GM12878 (cell line): ENCODE measurements at regions not wholly inside any gene's neighbourhood (a gene's known extent, or its start where the extent isn't known, plus 50 kb on each side); places are given as distances from the start of the nearest gene placed in this dataset.

Experiments used
- ATAC-seq: fragments of 200-7000 bp; cut with Tn5 transposase; 3 replicates; pipeline ENCODE4 v1.9.1; 2020; ENCODE audit warnings: mild to moderate bottlenecking, moderate library complexity
- BruUV-seq: library from RNA; stranded (reverse); fragments of 400-500 nt; replicated peaks from 2 replicates; lab custom pipeline; 2021; lab: Mats Ljungman, UMichigan
- CTCF ChIA-PET: fragments of 300-600 bp; sonication (Branson Sonifier 250); formaldehyde crosslinking; extraction: SDS; loops from one replicate; lab custom pipeline; 2021; ENCODE audit warnings: inconsistent platforms; lab: Yijun Ruan, JAX
- POLR2A ChIA-PET: fragments of 350-600 bp; formaldehyde crosslinking; extraction: SDS; loops from one replicate; lab custom pipeline; 2021; ENCODE audit warnings: inconsistent platforms; lab: Charles Lee
- RAD21 ChIA-PET: fragments of 300-600 bp; sonication (Branson Sonifier 250); formaldehyde crosslinking; loops from one replicate; lab custom pipeline; 2023; ENCODE audit warnings: antibody characterized with exemption; ENCODE audit not compliant: unreplicated experiment; lab: Charles Lee
- SMC1A ChIA-PET: fragments of 300-600 bp; sonication (Branson Sonifier 250); formaldehyde crosslinking; loops from one replicate; lab custom pipeline; 2023; ENCODE audit not compliant: unreplicated experiment, uncharacterized antibody; lab: Charles Lee
- DNase-seq: peaks from one replicate; pipeline ENCODE4 v3.0.0-alpha.2; 2011; ENCODE audit warnings: low read depth, low spot score
- FAIRE-seq: peaks from 3 replicates; lab custom pipeline; 2011; peaks lifted over from hg19 to GRCh38; lab: Jason Lieb, UNC
- H2AFZ ChIP-seq: 2 replicates; pipeline ENCODE4 v1.6.0; 2011; ENCODE audit warnings: low read depth, low read length, control low read depth; ENCODE audit not compliant: control insufficient read depth
- H3K27ac ChIP-seq: 2 replicates; pipeline ENCODE4 v1.5.1; 2011; ENCODE audit warnings: control low read depth; ENCODE audit not compliant: control insufficient read depth, insufficient read depth
- H3K27me3 ChIP-seq, 2 experiments: replicated peaks in 1 of 2; 2 replicates each; pipeline versions ENCODE4 v1.6.0 to v1.6.1; 2011; ENCODE audit warnings: low read length in 1 of 2; ENCODE audit not compliant: control insufficient read depth in 2 of 2, insufficient read depth in 2 of 2
- H3K36me3 ChIP-seq, 2 experiments: 2 replicates each; pipeline ENCODE4 v1.5.1; 2011; ENCODE audit warnings: low read length in 1 of 2; ENCODE audit not compliant: control insufficient read depth in 2 of 2, insufficient read depth in 2 of 2
- H3K4me1 ChIP-seq: 2 replicates; pipeline ENCODE4 v1.6.1; 2011; ENCODE audit warnings: mild to moderate bottlenecking, low read length, moderate library complexity, mixed read lengths; ENCODE audit not compliant: control insufficient read depth, insufficient read depth
- H3K4me2 ChIP-seq: 2 replicates; pipeline ENCODE4 v1.6.0; 2011; ENCODE audit warnings: control low read depth; ENCODE audit not compliant: control insufficient read depth, insufficient read depth
- H3K4me3 ChIP-seq: fragments of 200-600 bp; sonication (generic); 2 replicates; pipeline ENCODE4 v1.5.1; 2016
- H3K79me2 ChIP-seq: 2 replicates; pipeline ENCODE4 v1.6.0; 2011; ENCODE audit warnings: low read length; ENCODE audit not compliant: control insufficient read depth, insufficient read depth
- H3K9ac ChIP-seq: 2 replicates; pipeline ENCODE4 v1.8.0; 2011; ENCODE audit warnings: low read length, control low read depth, mixed read lengths; ENCODE audit not compliant: control insufficient read depth, insufficient read depth
- H3K9me3 ChIP-seq: replicated peaks from 3 replicates; pipeline ENCODE4 v1.5.1; 2011; ENCODE audit warnings: mild to moderate bottlenecking, low read length; ENCODE audit not compliant: control insufficient read depth, insufficient read depth
- H4K20me1 ChIP-seq: 2 replicates; pipeline ENCODE4 v1.6.0; 2011; ENCODE audit not compliant: control insufficient read depth, insufficient read depth
- CBFB ChIP-seq: IDR thresholded peaks from 2 replicates; pipeline ENCODE4 v1.6.1; 2016; ENCODE audit warnings: antibody characterized with exemption, low read depth
- E4F1 ChIP-seq: fragments of 450-650 bp; IDR thresholded peaks from 2 replicates; pipeline ENCODE4 v1.6.1; 2018; ENCODE audit warnings: borderline replicate concordance, mild to moderate bottlenecking; ENCODE audit not compliant: partially characterized antibody
- IKZF1 ChIP-seq: fragments of 450-650 bp; conservative IDR thresholded peaks from 2 replicates; pipeline ENCODE4 v1.6.1; 2017; ENCODE audit warnings: antibody characterized with exemption, mild to moderate bottlenecking
- IRF4 ChIP-seq: IDR thresholded peaks from 2 replicates; pipeline ENCODE4 v1.6.1; 2011; ENCODE audit warnings: low read depth, low read length
- KLF5 ChIP-seq: fragments of 450-650 bp; IDR thresholded peaks from 2 replicates; pipeline ENCODE4 v1.6.1; 2014; ENCODE audit warnings: mild to moderate bottlenecking; ENCODE audit not compliant: partially characterized antibody
- PAX5 ChIP-seq: IDR thresholded peaks from 2 replicates; pipeline ENCODE4 v1.6.1; 2011; ENCODE audit warnings: low read depth, low read length, borderline replicate concordance
- REST ChIP-seq: IDR thresholded peaks from 2 replicates; pipeline ENCODE4 v1.6.1; 2012; ENCODE audit warnings: mild to moderate bottlenecking, low read depth, low read length
- RFX5 ChIP-seq: IDR thresholded peaks from 2 replicates; pipeline ENCODE4 v1.6.1; 2011; ENCODE audit warnings: low read depth, low read length, improper control_type of control experiment
- SREBF1 ChIP-seq: IDR thresholded peaks from 2 replicates; pipeline ENCODE4 v1.6.1; 2012; ENCODE audit warnings: mild to moderate bottlenecking, low read length
- STAT1 ChIP-seq: fragments of 450-650 bp; conservative IDR thresholded peaks from 2 replicates; pipeline ENCODE4 v1.6.1; 2014; ENCODE audit warnings: antibody characterized with exemption, mild to moderate bottlenecking
- TCF12 ChIP-seq: IDR thresholded peaks from 2 replicates; pipeline ENCODE4 v1.6.1; 2011; ENCODE audit warnings: low read depth, mild to moderate bottlenecking, low read length
- YY1 ChIP-seq: IDR thresholded peaks from 2 replicates; pipeline ENCODE4 v1.6.1; 2011; ENCODE audit warnings: low read depth, mild to moderate bottlenecking, low read length
- WGBS: methylation state at CpG from one replicate; pipeline ENCODE4 v1.1.6; 2016; ENCODE audit warnings: low lambda C conversion rate; ENCODE audit not compliant: insufficient replicate concordance, insufficient coverage; ENCODE audit errors: missing lambda C conversion rate; 5-methylcytosine and 5-hydroxymethylcytosine counted together
- in situ Hi-C: fragments of 300-500 bp; cut with MboI; formaldehyde crosslinking; loops from 9 replicates; pipeline ENCODE4 v1.14.3; 2018; ENCODE audit warnings: mixed read lengths
- intact Hi-C: fragments of 100-400 bp; cut with micrococcal nuclease; formaldehyde crosslinking; loops from one replicate; pipeline ENCODE4 v1.14.2; 2022; ENCODE audit not compliant: unreplicated experiment
- TF ChIP-seq, protein P1 (sequence below): IDR thresholded peaks from 2 replicates; pipeline ENCODE4 v1.6.1; 2012; ENCODE audit warnings: improper control_type of control experiment, low read depth, low read length; ENCODE audit not compliant: insufficient replicate concordance
- TF ChIP-seq, protein P2 (sequence below): fragments of 450-650 bp; IDR thresholded peaks from 2 replicates; pipeline ENCODE4 v1.6.1; 2017; ENCODE audit warnings: borderline replicate concordance

DNA sequence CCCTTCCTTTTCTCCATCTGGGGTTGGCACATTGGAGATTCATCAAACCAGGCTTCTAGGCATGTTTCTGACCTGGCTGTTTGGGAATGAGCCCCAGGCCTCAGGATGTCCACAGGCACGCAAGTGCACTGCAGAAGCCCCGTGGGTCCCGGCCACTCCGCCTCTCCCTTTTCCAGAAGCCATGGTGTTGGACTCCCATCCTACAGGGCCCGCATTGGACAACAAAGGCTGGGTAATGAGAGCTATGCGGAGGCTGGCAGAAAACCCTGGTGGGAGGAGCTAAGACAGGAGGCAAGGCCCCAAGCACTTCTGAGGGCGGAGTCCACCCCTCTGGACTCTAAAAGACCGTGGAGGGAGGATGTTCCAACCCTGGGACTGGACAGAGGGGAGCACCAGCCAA, 160.6 kb downstream of the OLFM1 start:
- Histone ChIP-seq H3K27me3 (no peaks in the 10 kb centered on the region), H3K36me3 (no peaks in the 10 kb centered on the region), H3K27ac (no peak overlapping the region), H3K9me3 (no peaks in the 10 kb centered on the region), H3K4me1 (no peaks in the 10 kb centered on the region), H3K9ac (no peak overlapping the region), H3K79me2 (no peaks in the 10 kb centered on the region), H3K4me3 (no peak overlapping the region), H4K20me1 (no peaks in the 10 kb centered on the region), H2AFZ (no peak overlapping the region), H3K4me2 (no peak overlapping the region)
- RAD21 ChIA-PET = no interaction called here
- BruUV-seq = no TSS peak
- POLR2A ChIA-PET = no interaction called here
- WGBS = 19% methylated on average over 8 of the region's 8 CpGs
- intact Hi-C loops (no loop called here), in situ Hi-C loops (no loop called here)
- no peak for DNase-seq
- no peak for FAIRE-seq
- CTCF ChIA-PET = no interaction called here
- ATAC-seq = no peak
- SMC1A ChIA-PET = no interaction called here
- TF ChIP-seq STAT1 = no peak
- TF ChIP-seq IKZF1 = no peak
- no peak for TF ChIP-seq PAX5
- no peak for TF ChIP-seq RFX5
- TF ChIP-seq IRF4 = no peak
- no peak for TF ChIP-seq REST
- TF ChIP-seq E4F1 = no peak
- TF ChIP-seq, protein P1, sequence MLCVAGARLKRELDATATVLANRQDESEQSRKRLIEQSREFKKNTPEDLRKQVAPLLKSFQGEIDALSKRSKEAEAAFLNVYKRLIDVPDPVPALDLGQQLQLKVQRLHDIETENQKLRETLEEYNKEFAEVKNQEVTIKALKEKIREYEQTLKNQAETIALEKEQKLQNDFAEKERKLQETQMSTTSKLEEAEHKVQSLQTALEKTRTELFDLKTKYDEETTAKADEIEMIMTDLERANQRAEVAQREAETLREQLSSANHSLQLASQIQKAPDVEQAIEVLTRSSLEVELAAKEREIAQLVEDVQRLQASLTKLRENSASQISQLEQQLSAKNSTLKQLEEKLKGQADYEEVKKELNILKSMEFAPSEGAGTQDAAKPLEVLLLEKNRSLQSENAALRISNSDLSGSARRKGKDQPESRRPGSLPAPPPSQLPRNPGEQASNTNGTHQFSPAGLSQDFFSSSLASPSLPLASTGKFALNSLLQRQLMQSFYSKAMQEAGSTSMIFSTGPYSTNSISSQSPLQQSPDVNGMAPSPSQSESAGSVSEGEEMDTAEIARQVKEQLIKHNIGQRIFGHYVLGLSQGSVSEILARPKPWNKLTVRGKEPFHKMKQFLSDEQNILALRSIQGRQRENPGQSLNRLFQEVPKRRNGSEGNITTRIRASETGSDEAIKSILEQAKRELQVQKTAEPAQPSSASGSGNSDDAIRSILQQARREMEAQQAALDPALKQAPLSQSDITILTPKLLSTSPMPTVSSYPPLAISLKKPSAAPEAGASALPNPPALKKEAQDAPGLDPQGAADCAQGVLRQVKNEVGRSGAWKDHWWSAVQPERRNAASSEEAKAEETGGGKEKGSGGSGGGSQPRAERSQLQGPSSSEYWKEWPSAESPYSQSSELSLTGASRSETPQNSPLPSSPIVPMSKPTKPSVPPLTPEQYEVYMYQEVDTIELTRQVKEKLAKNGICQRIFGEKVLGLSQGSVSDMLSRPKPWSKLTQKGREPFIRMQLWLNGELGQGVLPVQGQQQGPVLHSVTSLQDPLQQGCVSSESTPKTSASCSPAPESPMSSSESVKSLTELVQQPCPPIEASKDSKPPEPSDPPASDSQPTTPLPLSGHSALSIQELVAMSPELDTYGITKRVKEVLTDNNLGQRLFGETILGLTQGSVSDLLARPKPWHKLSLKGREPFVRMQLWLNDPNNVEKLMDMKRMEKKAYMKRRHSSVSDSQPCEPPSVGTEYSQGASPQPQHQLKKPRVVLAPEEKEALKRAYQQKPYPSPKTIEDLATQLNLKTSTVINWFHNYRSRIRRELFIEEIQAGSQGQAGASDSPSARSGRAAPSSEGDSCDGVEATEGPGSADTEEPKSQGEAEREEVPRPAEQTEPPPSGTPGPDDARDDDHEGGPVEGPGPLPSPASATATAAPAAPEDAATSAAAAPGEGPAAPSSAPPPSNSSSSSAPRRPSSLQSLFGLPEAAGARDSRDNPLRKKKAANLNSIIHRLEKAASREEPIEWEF = no peak
- TF ChIP-seq KLF5 = no peak
- TF ChIP-seq SREBF1 = no peak
- no peak for TF ChIP-seq TCF12
- TF ChIP-seq YY1 = no peak
- TF ChIP-seq, protein P2, sequence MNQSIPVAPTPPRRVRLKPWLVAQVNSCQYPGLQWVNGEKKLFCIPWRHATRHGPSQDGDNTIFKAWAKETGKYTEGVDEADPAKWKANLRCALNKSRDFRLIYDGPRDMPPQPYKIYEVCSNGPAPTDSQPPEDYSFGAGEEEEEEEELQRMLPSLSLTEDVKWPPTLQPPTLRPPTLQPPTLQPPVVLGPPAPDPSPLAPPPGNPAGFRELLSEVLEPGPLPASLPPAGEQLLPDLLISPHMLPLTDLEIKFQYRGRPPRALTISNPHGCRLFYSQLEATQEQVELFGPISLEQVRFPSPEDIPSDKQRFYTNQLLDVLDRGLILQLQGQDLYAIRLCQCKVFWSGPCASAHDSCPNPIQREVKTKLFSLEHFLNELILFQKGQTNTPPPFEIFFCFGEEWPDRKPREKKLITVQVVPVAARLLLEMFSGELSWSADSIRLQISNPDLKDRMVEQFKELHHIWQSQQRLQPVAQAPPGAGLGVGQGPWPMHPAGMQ = no peak
- TF ChIP-seq CBFB = no peak
